ENCODE measurements at regions not wholly inside any gene's neighbourhood (a gene's known extent, or its start where the extent isn't known, plus 50 kb on each side); places are given as distances from the start of the nearest gene placed in this dataset.

DNA sequence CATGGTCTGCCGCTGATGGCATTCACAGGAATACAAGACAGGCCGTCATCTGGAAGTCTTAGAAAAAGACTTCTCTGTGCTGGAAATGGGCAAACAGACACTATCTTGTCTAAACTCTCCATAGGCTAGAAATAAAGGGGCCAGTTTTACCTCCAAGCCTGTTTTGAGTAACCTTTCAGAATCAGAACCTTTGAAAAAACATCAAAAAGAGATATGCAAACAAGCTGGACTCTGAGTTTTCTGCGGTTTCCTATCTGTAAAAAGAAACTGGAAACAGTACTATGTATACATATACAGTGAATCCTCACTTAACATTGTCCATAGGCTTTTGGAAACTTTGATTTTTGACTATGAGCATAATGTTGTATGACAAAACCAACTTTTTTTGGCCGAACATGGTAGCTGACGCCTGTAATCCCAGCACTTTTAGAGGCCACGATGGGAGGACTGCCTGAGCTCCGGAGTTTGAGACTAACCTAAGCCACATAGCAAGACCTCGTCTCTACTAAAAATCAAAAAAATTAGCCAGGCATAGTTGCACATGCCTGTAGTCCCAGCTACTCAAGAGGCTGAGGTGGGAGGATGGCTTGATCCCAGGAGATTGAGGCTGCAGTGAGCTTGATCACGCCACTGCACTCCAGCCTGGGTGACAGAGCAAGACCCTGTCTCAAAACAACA is 92.9 kb upstream of the MAX start:
- TF ChIP-seq, protein P1, sequence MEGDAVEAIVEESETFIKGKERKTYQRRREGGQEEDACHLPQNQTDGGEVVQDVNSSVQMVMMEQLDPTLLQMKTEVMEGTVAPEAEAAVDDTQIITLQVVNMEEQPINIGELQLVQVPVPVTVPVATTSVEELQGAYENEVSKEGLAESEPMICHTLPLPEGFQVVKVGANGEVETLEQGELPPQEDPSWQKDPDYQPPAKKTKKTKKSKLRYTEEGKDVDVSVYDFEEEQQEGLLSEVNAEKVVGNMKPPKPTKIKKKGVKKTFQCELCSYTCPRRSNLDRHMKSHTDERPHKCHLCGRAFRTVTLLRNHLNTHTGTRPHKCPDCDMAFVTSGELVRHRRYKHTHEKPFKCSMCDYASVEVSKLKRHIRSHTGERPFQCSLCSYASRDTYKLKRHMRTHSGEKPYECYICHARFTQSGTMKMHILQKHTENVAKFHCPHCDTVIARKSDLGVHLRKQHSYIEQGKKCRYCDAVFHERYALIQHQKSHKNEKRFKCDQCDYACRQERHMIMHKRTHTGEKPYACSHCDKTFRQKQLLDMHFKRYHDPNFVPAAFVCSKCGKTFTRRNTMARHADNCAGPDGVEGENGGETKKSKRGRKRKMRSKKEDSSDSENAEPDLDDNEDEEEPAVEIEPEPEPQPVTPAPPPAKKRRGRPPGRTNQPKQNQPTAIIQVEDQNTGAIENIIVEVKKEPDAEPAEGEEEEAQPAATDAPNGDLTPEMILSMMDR (IDR thresholded peaks at IDR 0.05) = no peak
- H3K4me3 ChIP-seq = no peak overlapping the region
- no peak overlapping the region for H3K27ac ChIP-seq
- no peak for DNase-seq (ENCODE audit: low spot score)

DNA sequence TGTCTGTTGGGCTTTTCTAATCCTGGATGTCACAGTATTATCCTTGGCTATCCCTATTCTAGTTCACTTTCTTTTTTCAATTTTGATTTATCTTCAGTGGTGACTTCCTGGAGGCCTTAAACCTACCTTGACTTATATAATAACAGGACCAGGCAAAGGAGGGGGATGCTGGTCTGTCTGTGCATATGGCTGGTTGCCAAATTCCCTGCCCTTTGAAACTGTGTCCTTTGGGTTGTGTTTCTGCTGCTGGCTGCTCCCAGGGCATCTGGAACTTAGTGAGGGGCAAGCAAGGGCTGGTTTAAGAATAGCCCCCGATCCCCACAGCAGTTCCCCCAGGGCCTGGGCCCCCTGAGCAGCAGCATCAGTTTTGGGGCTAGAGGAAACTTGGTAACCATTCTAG is 96.0 kb upstream of the MAX start:
- DNase-seq (ENCODE audit: low spot score) = no peak
- TF ChIP-seq, protein P1 (IDR thresholded peaks at IDR 0.05) = no peak
- Histone ChIP-seq H3K4me3 (no peak overlapping the region), H3K27ac (no peak overlapping the region)

DNA sequence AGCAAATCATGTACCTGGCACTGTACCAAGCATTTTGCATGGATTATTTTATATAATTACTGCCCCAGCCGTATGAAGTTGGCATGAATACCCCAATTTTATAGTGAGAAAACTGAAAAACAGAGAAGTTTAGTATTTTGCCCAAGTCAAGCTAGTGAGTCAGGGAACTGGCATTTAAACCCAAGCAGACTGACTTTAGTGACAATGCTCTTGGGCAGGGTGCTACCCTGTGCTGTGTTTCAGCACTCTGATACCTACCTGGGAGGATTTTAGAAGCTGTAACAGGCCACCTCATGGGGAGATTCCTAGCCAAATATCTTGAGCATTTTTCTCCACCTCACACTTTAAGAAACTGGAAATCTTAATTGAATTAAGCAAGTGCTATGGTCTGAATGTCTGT is 98.1 kb upstream of the MAX start:
- Histone ChIP-seq H3K27ac (no peak overlapping the region), H3K4me3 (no peak overlapping the region)
- TF ChIP-seq, protein P1 (IDR thresholded peaks at IDR 0.05) = no peak
- DNase-seq (ENCODE audit: low spot score) = no peak

DNA sequence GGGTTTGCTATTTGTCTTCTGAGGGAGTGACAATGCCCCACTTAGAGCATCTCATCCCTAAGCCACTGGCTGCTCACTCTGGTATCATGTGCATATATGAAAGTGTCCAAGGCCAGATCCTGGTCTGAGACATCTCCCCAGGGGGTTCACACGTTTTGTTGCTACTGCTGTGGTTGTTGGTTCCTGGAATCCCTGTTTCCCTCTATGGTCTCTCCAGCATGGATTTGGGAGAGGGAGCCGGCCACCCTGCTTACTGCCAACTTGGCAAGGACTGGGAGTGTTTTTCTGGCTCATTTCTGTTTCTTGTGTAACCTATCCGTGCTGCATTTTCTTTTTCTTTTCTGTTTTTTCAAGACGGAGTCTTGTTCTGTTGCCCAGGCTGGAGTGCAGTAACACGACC is 101.3 kb upstream of the MAX start:
- Histone ChIP-seq H3K27ac (no peak overlapping the region), H3K4me3 (no peak overlapping the region)
- TF ChIP-seq, protein P1 (IDR thresholded peaks at IDR 0.05) = no peak
- DNase-seq (ENCODE audit: low spot score) = no peak

DNA sequence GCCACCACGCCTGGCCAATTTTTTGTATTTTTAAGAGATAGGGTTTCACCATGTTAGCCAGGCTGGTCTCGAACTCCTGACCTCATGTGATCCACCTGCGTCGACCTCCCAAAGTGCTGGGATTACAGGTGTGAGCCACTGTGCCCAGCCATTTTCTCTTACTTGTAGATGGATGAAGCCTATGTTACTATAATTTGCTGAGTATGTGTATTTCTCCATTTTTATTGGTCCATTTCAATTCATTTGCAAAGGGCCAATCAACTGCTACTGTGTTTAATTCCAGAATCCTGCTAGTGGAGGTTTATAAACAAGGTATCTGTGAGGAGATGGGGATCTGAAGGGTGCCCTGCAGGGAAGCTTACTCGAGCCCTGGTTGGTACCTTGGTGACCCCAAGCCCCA is 101.7 kb upstream of the MAX start:
- TF ChIP-seq, protein P1 (IDR thresholded peaks at IDR 0.05) = no peak
- no peak for DNase-seq (ENCODE audit: low spot score)
- no peak overlapping the region for H3K27ac ChIP-seq

DNA sequence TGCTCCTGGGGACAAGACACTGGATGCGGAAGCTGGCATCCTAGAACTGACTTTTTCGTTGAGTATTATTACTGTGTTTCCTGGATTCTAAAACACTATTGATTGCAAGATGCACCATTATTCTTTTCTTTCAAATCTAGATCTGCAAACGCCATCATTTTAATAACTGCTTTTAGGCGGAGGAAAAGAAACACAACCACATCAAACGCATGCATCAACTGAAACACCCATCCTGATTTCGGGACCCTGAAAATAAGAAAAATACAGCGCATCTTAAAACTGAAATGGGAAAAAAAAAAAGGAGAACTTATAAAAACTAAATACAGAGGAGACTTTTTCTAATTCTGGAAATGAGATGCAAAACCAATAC is 103.7 kb upstream of the MAX start:
- TF ChIP-seq, protein P1 (IDR thresholded peaks at IDR 0.05) = no peak
- H3K4me3 ChIP-seq = no peak overlapping the region
- DNase-seq (ENCODE audit: low spot score) = no peak
- H3K27ac ChIP-seq = no peak overlapping the region

More for the DNA sequence above, 101.7 kb upstream of the MAX start:
- H3K4me3 ChIP-seq = no peak overlapping the region

DNA sequence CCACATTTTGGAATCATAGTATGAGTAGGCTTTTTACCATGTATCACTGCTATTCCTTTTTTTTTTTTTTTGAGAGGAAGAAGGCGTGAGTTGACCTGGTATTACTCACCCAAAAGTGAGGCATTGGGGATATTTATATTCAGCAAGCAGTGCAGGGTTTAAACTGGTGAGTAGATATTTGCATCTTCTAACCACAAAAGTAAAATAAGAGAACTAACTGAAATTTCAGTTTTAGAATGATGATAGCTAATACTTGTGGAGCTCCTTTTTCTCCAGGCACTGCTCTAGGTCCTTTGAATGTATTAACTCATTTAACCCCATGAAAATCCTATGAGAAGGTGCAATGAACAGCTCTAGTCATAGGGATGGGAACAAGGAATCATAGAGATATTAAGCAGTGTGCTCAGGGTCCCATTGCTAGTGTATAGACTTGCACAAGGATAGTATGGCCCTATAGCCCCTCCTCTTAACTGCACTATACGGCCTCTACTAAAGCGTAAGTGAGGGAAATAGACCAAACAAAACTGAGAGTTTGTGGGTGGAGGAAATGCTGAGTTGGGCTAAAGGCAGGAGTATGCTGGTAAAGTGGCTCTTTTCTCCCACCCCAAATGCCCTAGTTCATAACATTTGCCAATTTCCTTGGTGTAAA is 104.3 kb upstream of the MAX start:
- H3K4me3 ChIP-seq = no peak overlapping the region
- no peak for DNase-seq (ENCODE audit: low spot score)
- H3K27ac ChIP-seq = no peak overlapping the region
- TF ChIP-seq, protein P1 (IDR thresholded peaks at IDR 0.05) = no peak

All from coronary artery (tissue), 2 donors.